Left lobe of liver (tissue), 2 donors: ENCODE measurements at regions not wholly inside any gene's neighbourhood (a gene's known extent, or its start where the extent isn't known, plus 50 kb on each side); places are given as distances from the start of the nearest gene placed in this dataset.
"Not testable (repeated sequence)": the region's sequence is repeated elsewhere in the genome, so short reads cannot be mapped to it uniquely, and the experiment has no call there.

Source experiments
- ATAC-seq: fragments of 200-7000 bp; cut with Tn5 transposase; one replicate; pipeline ENCODE4 v1.9.1; 2020; ENCODE audit warnings: mild to moderate bottlenecking, moderate library complexity
- DNase-seq: peaks from one replicate; pipeline ENCODE4 v3.0.0-alpha.2; 2020; ENCODE audit warnings: low spot score
- donor health status: DM: no; HTN: no; CAD: no; lungs with moderate emphysema.
- donor health status: DM: no; HTN: yes; CAD: no.

DNA sequence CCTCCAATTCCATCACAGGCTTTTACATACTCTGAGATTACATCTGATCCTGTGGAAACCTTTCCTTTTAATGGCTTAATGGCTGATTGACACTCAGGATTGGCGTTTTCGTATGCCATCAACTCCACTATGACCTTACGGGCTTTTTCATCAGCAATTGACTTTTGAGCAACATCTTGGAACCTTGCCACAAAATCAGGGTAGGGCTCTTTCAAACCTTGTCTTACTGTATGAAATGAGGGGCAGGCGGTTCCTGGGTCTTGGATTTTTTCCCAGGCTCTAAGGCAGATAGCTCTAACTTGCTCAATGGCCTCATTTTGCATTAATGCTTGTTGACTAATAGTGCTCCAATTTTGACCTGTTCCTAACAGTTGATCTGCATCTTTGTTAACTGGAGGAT lies 250.9 kb upstream of the PRKCQ start:
- not testable (repeated sequence) for DNase-seq, ATAC-seq

DNA sequence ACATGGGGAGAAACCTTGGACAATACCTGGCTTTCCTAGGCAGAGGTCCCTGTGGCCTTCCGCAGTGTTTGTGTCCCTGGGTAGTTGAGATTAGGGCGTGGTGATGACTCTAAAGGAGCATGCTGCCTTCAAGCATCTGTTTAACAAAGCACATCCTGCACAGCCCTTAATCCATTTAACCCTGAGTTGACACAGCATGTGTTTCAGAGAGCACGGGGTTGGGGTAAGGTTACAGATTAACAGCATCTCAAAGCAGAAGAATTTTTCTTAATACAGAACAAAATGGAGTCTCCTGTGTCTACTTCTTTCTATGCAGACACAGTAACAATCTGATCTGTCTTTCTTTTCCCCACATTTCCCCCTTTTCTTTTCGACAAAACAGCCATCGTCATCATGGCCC lies 244.7 kb upstream of the PRKCQ start:
- DNase-seq, ATAC-seq: not testable (repeated sequence)

DNA sequence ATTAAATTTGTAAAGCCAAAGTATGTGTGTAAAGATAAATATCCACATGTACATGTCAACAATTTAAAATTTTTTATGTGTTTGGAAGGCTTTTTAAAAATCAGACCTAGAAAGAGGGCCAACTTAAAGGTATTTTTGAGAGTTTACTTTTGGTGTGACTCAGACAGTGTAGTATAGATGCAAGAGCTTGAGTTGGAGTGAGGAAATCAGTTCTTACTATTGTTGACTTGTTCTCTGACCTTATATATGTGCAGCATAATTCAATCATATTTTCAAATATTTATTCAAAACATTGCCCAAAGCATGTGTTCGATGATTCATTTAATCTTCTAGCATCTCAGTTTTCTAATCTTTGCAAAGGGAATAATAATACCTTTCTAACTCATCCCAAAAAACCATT lies 243.7 kb upstream of the PRKCQ start:
- ATAC-seq, result no peak

DNA sequence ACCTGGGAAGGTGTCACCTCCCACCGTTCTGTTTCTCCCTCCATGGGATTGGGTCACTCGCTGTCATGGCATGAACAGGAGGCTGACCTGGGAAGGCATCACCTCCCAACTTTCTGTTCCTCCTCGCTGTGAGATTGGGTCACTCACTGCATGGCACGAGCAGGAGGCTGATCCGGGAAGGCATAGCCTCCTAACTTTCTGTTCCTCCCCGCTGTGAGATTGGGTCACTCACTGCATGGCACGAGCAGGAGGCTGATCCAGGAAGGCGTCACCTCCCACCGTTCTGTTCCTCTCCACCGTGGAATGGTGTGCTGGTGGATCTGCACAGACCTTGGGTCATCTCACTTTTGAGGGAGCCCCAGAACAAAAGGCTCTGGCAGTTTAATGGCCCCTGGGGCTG lies 239.2 kb upstream of the PRKCQ start:
- DNase-seq (no peak), ATAC-seq (no peak)

More for the DNA sequence above, 243.7 kb upstream of the PRKCQ start:
- no peak for DNase-seq

DNA sequence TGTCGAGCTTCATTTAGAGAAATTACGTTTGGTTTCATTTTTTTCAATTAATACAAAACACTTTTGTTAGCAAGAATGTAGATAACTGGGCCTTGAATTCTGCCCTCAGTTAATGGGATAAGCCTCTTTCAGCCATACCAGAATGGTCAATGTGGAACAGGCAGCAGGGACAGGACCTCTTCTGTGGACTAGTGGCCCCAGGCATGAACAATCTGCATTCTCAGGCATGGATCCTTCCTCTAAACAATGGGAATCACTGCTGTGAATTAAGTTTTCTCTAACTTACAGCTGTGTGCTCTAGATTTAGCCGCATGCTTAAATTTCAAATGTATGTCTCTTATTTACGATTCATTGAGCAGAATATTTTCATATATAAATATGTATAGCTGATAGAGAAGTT lies 237.7 kb upstream of the PRKCQ start:
- ATAC-seq (no peak), DNase-seq (no peak)

- DNase-seq (no peak), ATAC-seq (no peak)
Observed at GRCh38 chr10:6815346-6815745, 235.3 kb upstream of the PRKCQ start.

GRCh38 chr10:6813856-6814255 lies 233.8 kb upstream of the PRKCQ start:
- ATAC-seq, result no peak
- DNase-seq, result no peak

- no peak for DNase-seq
- ATAC-seq, result no peak
Observed at GRCh38 chr10:6813306-6813705, 233.2 kb upstream of the PRKCQ start.

GRCh38 chr10:6811153-6811552 lies 231.1 kb upstream of the PRKCQ start:
- no peak for ATAC-seq

GRCh38 chr10:6803427-6803783 lies 223.3 kb upstream of the PRKCQ start:
- ATAC-seq (no peak), DNase-seq (no peak)

More at GRCh38 chr10:6811153-6811552, 231.1 kb upstream of the PRKCQ start:
- DNase-seq, result no peak

DNA sequence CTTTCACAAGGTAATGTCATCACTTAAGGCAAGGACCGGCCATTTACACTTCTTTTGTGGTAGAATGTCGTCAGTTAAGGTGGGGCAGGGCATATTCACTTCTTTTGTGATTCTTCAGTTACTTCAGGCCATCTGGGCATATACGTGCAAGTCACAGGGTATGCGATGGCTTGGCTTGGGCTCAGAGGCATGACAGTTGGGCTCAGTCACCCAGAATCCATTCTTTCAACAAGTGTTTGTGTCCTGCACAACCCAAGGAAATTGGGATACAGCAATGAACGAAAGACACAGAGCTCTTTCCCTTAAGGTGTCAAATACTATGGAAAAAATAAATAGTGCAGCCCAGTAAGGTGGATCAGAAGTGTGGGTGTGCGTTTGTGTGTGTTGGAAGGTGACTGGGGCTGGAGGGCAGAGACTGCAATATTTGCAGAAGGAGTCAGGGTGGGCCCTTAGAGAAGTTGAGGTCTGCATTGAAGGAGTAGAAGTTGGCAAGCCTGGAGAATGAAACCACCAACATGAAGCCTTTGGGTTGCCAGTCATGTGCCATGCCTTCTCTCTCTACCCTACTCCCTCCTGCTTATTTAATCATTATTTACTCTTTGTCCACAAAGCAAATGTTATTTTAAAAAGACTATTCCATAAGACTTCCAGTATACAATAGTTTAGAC lies 222.8 kb upstream of the PRKCQ start:
- DNase-seq (no peak), ATAC-seq (no peak)

DNA sequence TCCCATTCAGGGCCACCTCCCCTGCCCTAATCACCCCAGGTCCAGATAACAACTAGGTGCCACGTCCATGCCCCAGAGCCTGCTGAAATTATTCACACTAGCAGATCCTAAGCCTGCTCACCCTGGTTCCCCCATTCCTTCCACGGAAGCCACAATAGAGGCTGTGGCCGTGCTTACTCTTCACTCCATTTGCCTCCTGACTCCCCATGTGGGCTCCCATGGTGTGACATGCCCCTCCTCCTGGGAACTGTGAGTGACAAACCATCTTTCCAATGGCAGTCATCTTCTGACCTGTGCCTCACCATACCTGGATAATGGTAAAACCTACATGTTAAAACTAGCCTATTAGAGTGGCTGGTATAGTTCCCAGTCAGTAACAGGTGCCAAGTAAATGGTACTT lies 216.2 kb upstream of the PRKCQ start:
- DNase-seq, result no peak
- no peak for ATAC-seq

GRCh38 chr10:6795541-6795940 lies 215.5 kb upstream of the PRKCQ start:
- DNase-seq (no peak), ATAC-seq (no peak)

- not testable (repeated sequence) for ATAC-seq, DNase-seq
Observed at GRCh38 chr10:6794841-6795240, 214.8 kb upstream of the PRKCQ start.

DNA sequence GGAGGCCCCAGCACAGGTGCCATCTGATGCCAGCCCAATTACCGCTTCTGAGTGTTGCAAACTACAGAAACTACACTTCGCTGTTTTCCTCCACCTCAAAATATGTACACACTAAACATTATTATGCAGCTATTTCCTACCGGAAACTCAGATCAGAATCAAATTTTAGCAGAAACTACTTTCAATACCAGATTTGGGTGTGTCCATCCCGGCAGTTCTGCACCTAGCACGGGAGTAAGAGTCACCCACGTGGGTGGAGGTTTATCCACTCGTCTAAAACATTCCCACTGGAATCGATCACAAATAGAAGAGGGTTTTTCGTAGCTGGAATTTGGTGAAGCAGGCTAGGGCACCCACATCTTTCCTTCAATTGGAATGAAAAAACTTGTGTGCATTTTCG lies 214.4 kb upstream of the PRKCQ start:
- ATAC-seq (no peak), DNase-seq (no peak)

GRCh38 chr10:6788731-6789130 lies 208.7 kb upstream of the PRKCQ start:
- DNase-seq (no peak), ATAC-seq (no peak)

- ATAC-seq (no peak), DNase-seq (no peak)
Observed at GRCh38 chr10:6788231-6788630, 208.2 kb upstream of the PRKCQ start.

GRCh38 chr10:6787718-6788117 lies 207.6 kb upstream of the PRKCQ start:
- DNase-seq (no peak), ATAC-seq (no peak)

GRCh38 chr10:6787091-6787490 lies 207.0 kb upstream of the PRKCQ start:
- no peak for DNase-seq
- no peak for ATAC-seq

DNA sequence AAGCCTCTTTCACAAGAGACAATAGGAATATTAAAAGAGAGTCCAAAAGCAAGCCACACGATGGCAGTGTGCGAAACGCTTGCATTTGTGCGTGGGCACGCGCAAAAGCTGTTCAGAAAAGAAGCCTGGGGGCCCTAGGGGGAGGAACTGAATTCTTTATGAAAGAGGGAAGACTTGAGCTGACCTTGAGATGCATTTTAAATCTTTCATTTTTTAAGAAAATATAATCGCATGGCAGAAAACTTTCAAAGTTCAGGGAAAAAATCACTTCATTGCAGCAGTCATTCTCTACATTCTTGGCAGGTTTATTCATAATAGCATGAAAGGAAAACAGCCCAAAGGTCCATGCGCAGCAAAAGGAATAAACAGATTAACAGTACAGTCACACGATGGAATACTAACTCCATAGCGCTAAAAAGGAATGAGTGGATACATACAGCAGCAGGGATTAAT lies 206.5 kb upstream of the PRKCQ start:
- DNase-seq (no peak), ATAC-seq (no peak)

GRCh38 chr10:6784429-6784828 lies 204.4 kb upstream of the PRKCQ start:
- DNase-seq, ATAC-seq: not testable (repeated sequence)

- DNase-seq, result no peak
- no peak for ATAC-seq
Observed at GRCh38 chr10:6783471-6783870, 203.4 kb upstream of the PRKCQ start.

DNA sequence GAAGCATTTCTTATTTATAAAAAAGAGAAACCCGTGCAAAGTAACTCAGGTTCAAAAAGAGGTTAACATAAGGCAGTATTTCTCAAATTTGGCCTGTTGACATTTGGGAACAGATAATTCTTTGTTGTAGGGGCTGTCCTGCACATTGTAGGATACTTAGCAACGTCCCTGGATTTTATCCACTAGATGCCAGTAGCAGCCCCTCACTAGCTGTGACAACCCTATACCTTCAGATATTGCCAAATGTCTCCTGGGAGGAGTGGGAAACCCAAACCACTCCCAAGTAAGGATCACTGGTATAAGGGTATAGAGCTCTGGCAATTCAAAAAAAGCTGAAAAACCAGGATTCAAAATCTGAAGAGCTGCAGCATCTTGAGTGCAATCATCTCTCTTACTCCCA lies 202.3 kb upstream of the PRKCQ start:
- DNase-seq, result no peak
- no peak for ATAC-seq
